ENCODE measurements at regions not wholly inside any gene's neighbourhood (a gene's known extent, or its start where the extent isn't known, plus 50 kb on each side); places are given as distances from the start of the nearest gene placed in this dataset.

DNA sequence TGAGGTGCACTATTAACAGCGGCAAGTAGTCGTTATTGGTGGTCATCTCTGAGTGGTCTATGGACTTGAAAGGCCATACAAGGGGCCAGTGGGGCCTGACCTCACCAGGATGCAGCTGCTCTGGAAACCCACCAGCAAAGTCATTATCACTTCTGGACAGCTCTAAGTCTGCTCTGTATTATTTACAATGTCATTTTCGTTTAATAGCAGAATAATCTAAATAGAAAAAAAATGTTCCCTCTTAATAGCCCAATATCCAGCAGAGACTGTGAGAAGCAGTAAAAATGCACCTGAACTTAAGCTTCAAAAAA, 85.0 kb upstream of the EED start:
- TF ChIP-seq, protein P1, sequence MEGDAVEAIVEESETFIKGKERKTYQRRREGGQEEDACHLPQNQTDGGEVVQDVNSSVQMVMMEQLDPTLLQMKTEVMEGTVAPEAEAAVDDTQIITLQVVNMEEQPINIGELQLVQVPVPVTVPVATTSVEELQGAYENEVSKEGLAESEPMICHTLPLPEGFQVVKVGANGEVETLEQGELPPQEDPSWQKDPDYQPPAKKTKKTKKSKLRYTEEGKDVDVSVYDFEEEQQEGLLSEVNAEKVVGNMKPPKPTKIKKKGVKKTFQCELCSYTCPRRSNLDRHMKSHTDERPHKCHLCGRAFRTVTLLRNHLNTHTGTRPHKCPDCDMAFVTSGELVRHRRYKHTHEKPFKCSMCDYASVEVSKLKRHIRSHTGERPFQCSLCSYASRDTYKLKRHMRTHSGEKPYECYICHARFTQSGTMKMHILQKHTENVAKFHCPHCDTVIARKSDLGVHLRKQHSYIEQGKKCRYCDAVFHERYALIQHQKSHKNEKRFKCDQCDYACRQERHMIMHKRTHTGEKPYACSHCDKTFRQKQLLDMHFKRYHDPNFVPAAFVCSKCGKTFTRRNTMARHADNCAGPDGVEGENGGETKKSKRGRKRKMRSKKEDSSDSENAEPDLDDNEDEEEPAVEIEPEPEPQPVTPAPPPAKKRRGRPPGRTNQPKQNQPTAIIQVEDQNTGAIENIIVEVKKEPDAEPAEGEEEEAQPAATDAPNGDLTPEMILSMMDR (IDR thresholded peaks at IDR 0.05): no peak
- no peak for TF ChIP-seq POLR2A (IDR thresholded peaks at IDR 0.05)

Data from thyroid gland (tissue), 4 donors.